ENCODE measurements at regions not wholly inside any gene's neighbourhood (a gene's known extent, or its start where the extent isn't known, plus 50 kb on each side); places are given as distances from the start of the nearest gene placed in this dataset.

DNA sequence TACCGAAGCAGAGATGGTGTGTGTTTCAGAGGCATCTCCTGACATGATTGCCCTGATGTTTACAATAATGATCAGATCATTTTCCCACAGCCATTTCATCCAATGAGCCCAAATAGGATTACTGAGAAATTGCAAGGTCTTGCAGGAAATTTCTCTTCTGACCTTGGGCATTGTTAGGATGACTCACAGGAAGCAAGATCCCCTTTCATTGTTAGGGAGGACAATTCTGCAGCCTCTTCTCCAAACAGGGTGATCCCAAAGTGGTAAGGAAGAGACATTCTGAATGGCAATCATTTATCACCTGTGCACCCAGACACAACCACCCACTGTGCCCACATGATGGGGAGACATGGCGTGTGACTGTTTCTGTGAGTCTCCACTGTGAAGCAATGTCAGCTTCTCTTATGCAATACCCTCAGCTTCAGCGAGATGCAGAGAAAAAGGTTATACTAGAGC, 306.7 kb upstream of the XYLT1 start:
- Histone ChIP-seq H3K9me3 (no peaks in the 10 kb centered on the region), H3K4me3 (no peak overlapping the region), H3K27ac (no peak overlapping the region), H3K36me3 (ENCODE audit: low read depth, missing control alignments) (no peaks in the 10 kb centered on the region), H3K4me1 (no peaks in the 10 kb centered on the region), H3K27me3 (no peaks in the 10 kb centered on the region)
- no peak for DNase-seq
- intact Hi-C loops (cut with DNase I; ENCODE audit: low total_unique reads) = no loop called here
- WGBS, 2 donors = 79 to 81% methylated on average over 3 of the region's 3 CpGs
- TF ChIP-seq, protein P1, sequence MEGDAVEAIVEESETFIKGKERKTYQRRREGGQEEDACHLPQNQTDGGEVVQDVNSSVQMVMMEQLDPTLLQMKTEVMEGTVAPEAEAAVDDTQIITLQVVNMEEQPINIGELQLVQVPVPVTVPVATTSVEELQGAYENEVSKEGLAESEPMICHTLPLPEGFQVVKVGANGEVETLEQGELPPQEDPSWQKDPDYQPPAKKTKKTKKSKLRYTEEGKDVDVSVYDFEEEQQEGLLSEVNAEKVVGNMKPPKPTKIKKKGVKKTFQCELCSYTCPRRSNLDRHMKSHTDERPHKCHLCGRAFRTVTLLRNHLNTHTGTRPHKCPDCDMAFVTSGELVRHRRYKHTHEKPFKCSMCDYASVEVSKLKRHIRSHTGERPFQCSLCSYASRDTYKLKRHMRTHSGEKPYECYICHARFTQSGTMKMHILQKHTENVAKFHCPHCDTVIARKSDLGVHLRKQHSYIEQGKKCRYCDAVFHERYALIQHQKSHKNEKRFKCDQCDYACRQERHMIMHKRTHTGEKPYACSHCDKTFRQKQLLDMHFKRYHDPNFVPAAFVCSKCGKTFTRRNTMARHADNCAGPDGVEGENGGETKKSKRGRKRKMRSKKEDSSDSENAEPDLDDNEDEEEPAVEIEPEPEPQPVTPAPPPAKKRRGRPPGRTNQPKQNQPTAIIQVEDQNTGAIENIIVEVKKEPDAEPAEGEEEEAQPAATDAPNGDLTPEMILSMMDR (IDR thresholded peaks at IDR 0.05) = no peak
- TF ChIP-seq POLR2A (IDR thresholded peaks at IDR 0.05) = no peak

DNA sequence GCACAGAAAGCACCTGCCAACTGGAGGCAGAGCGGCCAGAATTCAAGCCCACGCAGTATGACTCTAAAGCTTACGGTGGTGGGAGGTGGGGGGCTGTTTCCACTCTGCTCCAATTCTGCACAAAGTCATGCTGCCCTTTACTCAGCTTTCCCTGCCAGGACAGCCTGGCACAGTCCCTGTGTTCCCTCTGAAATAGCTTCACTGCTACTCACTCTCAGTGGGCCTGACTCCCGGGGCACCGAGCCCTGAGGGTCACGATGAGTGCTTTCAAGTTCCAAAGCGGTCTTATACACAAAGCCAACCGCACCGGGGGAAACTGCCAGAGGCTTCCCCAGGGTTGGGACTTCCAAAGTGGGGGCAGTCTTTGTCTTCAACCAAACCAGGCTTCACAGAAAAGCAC, 306.1 kb upstream of the XYLT1 start:
- Histone ChIP-seq H3K27ac (no peak overlapping the region), H3K4me3 (no peak overlapping the region), H3K4me1 (no peaks in the 10 kb centered on the region), H3K36me3 (ENCODE audit: low read depth, missing control alignments) (no peaks in the 10 kb centered on the region), H3K9me3 (no peaks in the 10 kb centered on the region), H3K27me3 (no peaks in the 10 kb centered on the region)
- TF ChIP-seq, protein P1 (IDR thresholded peaks at IDR 0.05) = no peak
- no peak for TF ChIP-seq POLR2A (IDR thresholded peaks at IDR 0.05)
- DNase-seq = no peak
- WGBS, 2 donors = 66 to 81% methylated on average over 6 to 9 of the region's 9 CpGs
- intact Hi-C loops (cut with DNase I; ENCODE audit: low total_unique reads) = no loop called here

DNA sequence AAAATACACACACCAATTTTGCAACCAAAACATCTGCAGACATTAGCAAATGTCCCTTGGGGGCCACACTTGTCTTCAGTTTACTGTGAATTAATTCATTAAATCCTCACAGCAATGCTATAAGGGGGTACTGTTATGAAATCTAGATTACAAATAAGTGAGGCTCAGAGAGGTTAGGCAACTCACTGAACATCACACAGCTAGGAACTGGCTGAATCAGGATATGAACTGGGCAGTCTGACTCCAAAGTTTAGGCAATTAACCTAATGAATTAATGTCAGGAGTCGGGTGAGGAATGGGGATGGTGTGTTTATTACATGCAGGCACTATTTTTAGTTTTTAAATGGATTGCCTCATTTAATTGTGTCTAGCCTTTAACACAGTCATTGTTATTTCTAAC, 305.7 kb upstream of the XYLT1 start:
- DNase-seq = no peak
- H3K4me3 ChIP-seq = no peak overlapping the region
- TF ChIP-seq, protein P1 (IDR thresholded peaks at IDR 0.05) = no peak
- no peak for TF ChIP-seq POLR2A (IDR thresholded peaks at IDR 0.05)
- H3K9me3 ChIP-seq = no peaks in the 10 kb centered on the region
- intact Hi-C loops (cut with DNase I; ENCODE audit: low total_unique reads) = no loop called here
- H3K36me3 ChIP-seq (ENCODE audit: low read depth, missing control alignments) = no peaks in the 10 kb centered on the region
- no peak overlapping the region for H3K27ac ChIP-seq
- 46 to 78% methylated on average over 1 of the region's 1 CpG for WGBS, 2 donors
- H3K4me1 ChIP-seq = no peaks in the 10 kb centered on the region
- no peaks in the 10 kb centered on the region for H3K27me3 ChIP-seq

DNA sequence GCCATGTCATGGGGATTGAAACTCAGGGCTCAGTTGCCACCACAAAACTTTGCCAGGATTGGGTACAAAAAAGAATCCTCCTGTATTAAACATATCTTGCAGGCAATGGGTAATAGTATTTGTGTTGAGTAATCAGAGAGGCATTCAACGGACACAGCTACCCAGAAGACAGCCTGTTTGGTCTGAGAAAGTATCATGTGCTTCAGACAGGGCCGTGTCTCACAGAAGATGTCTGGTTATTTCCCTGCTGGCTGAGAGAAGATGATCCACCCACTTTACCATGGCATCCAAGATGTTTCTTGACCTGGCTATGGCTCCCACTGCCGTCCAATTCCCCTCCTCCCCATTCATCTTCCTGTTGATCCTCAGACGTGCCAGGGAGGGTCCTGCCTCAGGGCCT, 304.3 kb upstream of the XYLT1 start:
- Histone ChIP-seq H3K4me3 (no peak overlapping the region), H3K9me3 (no peaks in the 10 kb centered on the region), H3K36me3 (ENCODE audit: low read depth, missing control alignments) (no peaks in the 10 kb centered on the region), H3K27me3 (no peaks in the 10 kb centered on the region), H3K4me1 (no peaks in the 10 kb centered on the region), H3K27ac (no peak overlapping the region)
- 55 to 56% methylated on average over 4 of the region's 4 CpGs for WGBS, 2 donors
- no peak for DNase-seq
- intact Hi-C loops (cut with DNase I; ENCODE audit: low total_unique reads) = no loop called here
- TF ChIP-seq, protein P1 (IDR thresholded peaks at IDR 0.05) = no peak
- no peak for TF ChIP-seq POLR2A (IDR thresholded peaks at IDR 0.05)

DNA sequence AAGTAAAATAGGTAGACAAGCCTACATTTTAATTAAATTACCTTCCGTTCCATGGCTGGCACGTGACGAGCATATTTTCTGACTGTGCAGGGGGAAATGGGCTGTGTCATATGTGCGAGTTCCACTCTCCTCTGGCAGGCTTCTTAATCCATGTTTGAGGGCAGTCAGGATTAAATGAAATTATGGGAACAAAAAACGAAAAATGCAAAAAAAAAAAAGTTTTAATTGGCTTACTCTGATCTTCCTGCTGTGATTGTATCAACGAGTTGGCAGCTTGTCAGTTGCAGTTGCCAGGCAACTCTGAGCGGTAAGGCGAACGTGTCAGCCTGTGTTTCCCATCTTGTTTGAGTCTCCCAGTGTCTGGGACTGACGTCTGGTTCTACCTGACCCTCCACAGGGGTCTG, 302.9 kb upstream of the XYLT1 start:
- H3K9me3 ChIP-seq = no peaks in the 10 kb centered on the region
- no peaks in the 10 kb centered on the region for H3K4me1 ChIP-seq
- H3K27me3 ChIP-seq = no peaks in the 10 kb centered on the region
- intact Hi-C loops (cut with DNase I; ENCODE audit: low total_unique reads) = no loop called here
- no peak for DNase-seq
- H3K27ac ChIP-seq = no peak overlapping the region
- H3K4me3 ChIP-seq = no peak overlapping the region
- TF ChIP-seq, protein P1 (IDR thresholded peaks at IDR 0.05) = no peak
- no peak for TF ChIP-seq POLR2A (IDR thresholded peaks at IDR 0.05)
- H3K36me3 ChIP-seq (ENCODE audit: low read depth, missing control alignments) = no peaks in the 10 kb centered on the region
- WGBS, 2 donors = 49 to 51% methylated on average over 10 of the region's 10 CpGs
